B cell (primary cell): ENCODE measurements at regions not wholly inside any gene's neighbourhood (a gene's known extent, or its start where the extent isn't known, plus 50 kb on each side); places are given as distances from the start of the nearest gene placed in this dataset.

Source experiments
- ATAC-seq: fragments of 200-7000 bp; cut with Tn5 transposase; one replicate; pipeline ENCODE4 v1.10.0; 2021; ENCODE audit warnings: low read depth, mild to moderate bottlenecking, moderate number of reproducible peaks, moderate library complexity
- CTCF ChIA-PET: fragments of 350-600 bp; sonication (Branson Sonifier 250); formaldehyde crosslinking; loops from one replicate; lab custom pipeline; 2021; ENCODE audit warnings: antibody characterized with exemption, inconsistent platforms; lab: Charles Lee
- POLR2A ChIA-PET: fragments of 350-600 bp; sonication (Branson Sonifier 250); formaldehyde crosslinking; loops from one replicate; lab custom pipeline; 2021; ENCODE audit warnings: antibody characterized with exemption; lab: Charles Lee
- DNase-seq: peaks from one replicate; pipeline ENCODE4 v3.0.0; 2013
- H2AFZ ChIP-seq: 2 replicates; pipeline ENCODE4 v1.6.1; 2012; ENCODE audit warnings: mild to moderate bottlenecking, low read depth, low read length; ENCODE audit not compliant: insufficient read depth, poor library complexity, severe bottlenecking
- H3K27ac ChIP-seq, 2 donors: 1 replicate in 1 of 2; 2 replicates in 1 of 2; pipeline ENCODE4 v1.5.1; 2012 to 2013; ENCODE audit warnings: low read length in 2 of 2, mild to moderate bottlenecking in 2 of 2, moderate library complexity in 1 of 2
- H3K27me3 ChIP-seq, 4 experiments: fragments of 200-600 bp in 1 of 4; sonication (generic) in 1 of 4; replicated peaks in 1 of 4; 1 replicate in 2 of 4; 2 replicates in 2 of 4; pipeline versions ENCODE4 v1.6.1 to v1.7.0; 2013 to 2016; ENCODE audit warnings: low read length in 3 of 4, mild to moderate bottlenecking in 2 of 4, mixed read lengths in 1 of 4, moderate library complexity in 1 of 4; ENCODE audit not compliant: insufficient read depth in 4 of 4, control insufficient read depth in 3 of 4; ENCODE audit errors: control extremely low read depth in 1 of 4
- H3K36me3 ChIP-seq, 2 experiments: replicated peaks in 1 of 2; 1 replicate in 1 of 2; 2 replicates in 1 of 2; pipeline versions ENCODE4 v1.6.1 to v1.7.1; 2013; ENCODE audit warnings: low read length in 1 of 2; ENCODE audit not compliant: insufficient read depth in 2 of 2, control insufficient read depth in 1 of 2; ENCODE audit errors: control extremely low read depth in 1 of 2, extremely low read depth in 1 of 2
- H3K4me1 ChIP-seq, 2 donors: fragments of 200-600 bp in 1 of 2; sonication (generic) in 1 of 2; 1 replicate in 1 of 2; 2 replicates in 1 of 2; pipeline versions ENCODE4 v1.5.1 to v1.6.1; 2013 to 2017; ENCODE audit warnings: low read length in 2 of 2; ENCODE audit not compliant: control insufficient read depth in 2 of 2, insufficient read depth in 2 of 2
- H3K4me2 ChIP-seq: replicated peaks from 2 replicates; pipeline ENCODE3; 2012; ENCODE audit warnings: mild to moderate bottlenecking, low read depth, low read length; ENCODE audit not compliant: poor library complexity, severe bottlenecking
- H3K4me3 ChIP-seq, 5 experiments: fragments of 200-600 bp in 1 of 5; sonication (generic) in 1 of 5; 1 replicate in 3 of 5; 2 replicates in 2 of 5; pipeline versions ENCODE4 v1.5.1 to v1.7.0; 2011 to 2016; ENCODE audit warnings: low read length in 4 of 5, mild to moderate bottlenecking in 4 of 5, low read depth in 2 of 5, control low read depth in 1 of 5, moderate library complexity in 1 of 5; ENCODE audit not compliant: insufficient read depth in 1 of 5; ENCODE audit errors: control extremely low read depth in 1 of 5, extremely low read depth in 1 of 5
- H3K79me2 ChIP-seq: fragments of 200-600 bp; sonication (generic); one replicate; pipeline ENCODE4 v1.6.0; 2016; ENCODE audit warnings: low read length; ENCODE audit not compliant: control insufficient read depth, insufficient read depth
- H3K9ac ChIP-seq: fragments of 200-600 bp; sonication (generic); 2 replicates; pipeline ENCODE4 v1.6.1; 2017; ENCODE audit warnings: mild to moderate bottlenecking, low read length, moderate library complexity
- H3K9me3 ChIP-seq, 3 donors: one replicate each; pipeline versions ENCODE4 v1.6.1 to v1.7.1; 2013; ENCODE audit warnings: low read length in 2 of 3; ENCODE audit not compliant: control insufficient read depth in 2 of 3, insufficient read depth in 1 of 3; ENCODE audit errors: control extremely low read depth in 1 of 3
- H4K20me1 ChIP-seq: 2 replicates; pipeline ENCODE4 v1.6.0; 2012; ENCODE audit warnings: mild to moderate bottlenecking, low read length; ENCODE audit not compliant: insufficient read depth, control insufficient read depth, poor library complexity, severe bottlenecking
- H3K27ac Mint-ChIP-seq: one replicate; pipeline ENCODE4 v1.8.0; 2021; ENCODE audit warnings: mixed read lengths
- H3K27me3 Mint-ChIP-seq: one replicate; pipeline ENCODE4 v1.8.0; 2021; ENCODE audit warnings: mixed read lengths
- H3K4me1 Mint-ChIP-seq: one replicate; pipeline ENCODE4 v1.8.0; 2021; ENCODE audit warnings: mixed read lengths
- H3K4me3 Mint-ChIP-seq: one replicate; pipeline ENCODE4 v1.8.0; 2021; ENCODE audit warnings: mixed read lengths
- H3K9me3 Mint-ChIP-seq: one replicate; pipeline ENCODE4 v1.8.0; 2022; ENCODE audit warnings: mixed read lengths; ENCODE audit not compliant: insufficient read depth
- EZH2 ChIP-seq: IDR thresholded peaks from 2 replicates; pipeline ENCODE4 v1.6.1; 2012; ENCODE audit warnings: borderline replicate concordance, low read depth, mild to moderate bottlenecking, moderate library complexity, low read length; ENCODE audit not compliant: insufficient read depth, poor library complexity, severe bottlenecking
- WGBS: methylation state at CpG from one replicate; pipeline ENCODE4 v1.1.5; 2013; ENCODE audit warnings: missing lambda C conversion rate; ENCODE audit not compliant: insufficient coverage; 5-methylcytosine and 5-hydroxymethylcytosine counted together
- intact Hi-C: fragments of 100-400 bp; cut with micrococcal nuclease; formaldehyde crosslinking; loops from one replicate; pipeline ENCODE4 v1.10.0; 2022
- TF ChIP-seq, protein P1 (sequence below): fragments of 200-600 bp; IDR thresholded peaks from one replicate; pipeline ENCODE4 v1.8.0; 2022; ENCODE audit warnings: antibody characterized with exemption, mild to moderate bottlenecking

DNA sequence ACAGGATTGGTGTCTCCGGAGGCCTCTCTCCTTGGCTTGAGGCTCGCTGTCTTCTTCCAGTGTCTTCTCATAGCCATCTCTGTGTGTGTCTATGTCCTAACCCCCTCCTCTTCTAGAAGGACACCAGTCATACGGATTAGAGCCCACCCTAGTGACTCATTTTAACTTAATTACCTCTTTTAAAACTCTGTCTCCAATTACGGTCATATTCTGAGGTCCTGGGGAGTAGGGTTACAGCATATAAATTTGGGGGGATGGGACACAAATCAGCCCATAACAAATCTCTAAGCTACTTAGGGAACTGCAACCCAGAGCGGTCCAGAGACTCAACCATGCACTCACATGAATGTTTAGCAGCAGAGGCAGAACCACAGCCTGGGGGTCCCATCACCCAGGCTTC lies 56.1 kb upstream of the SASH1 start:
- TF ChIP-seq, protein P1, sequence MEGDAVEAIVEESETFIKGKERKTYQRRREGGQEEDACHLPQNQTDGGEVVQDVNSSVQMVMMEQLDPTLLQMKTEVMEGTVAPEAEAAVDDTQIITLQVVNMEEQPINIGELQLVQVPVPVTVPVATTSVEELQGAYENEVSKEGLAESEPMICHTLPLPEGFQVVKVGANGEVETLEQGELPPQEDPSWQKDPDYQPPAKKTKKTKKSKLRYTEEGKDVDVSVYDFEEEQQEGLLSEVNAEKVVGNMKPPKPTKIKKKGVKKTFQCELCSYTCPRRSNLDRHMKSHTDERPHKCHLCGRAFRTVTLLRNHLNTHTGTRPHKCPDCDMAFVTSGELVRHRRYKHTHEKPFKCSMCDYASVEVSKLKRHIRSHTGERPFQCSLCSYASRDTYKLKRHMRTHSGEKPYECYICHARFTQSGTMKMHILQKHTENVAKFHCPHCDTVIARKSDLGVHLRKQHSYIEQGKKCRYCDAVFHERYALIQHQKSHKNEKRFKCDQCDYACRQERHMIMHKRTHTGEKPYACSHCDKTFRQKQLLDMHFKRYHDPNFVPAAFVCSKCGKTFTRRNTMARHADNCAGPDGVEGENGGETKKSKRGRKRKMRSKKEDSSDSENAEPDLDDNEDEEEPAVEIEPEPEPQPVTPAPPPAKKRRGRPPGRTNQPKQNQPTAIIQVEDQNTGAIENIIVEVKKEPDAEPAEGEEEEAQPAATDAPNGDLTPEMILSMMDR, result no peak
- TF ChIP-seq EZH2, result no peak
- CTCF ChIA-PET, result interaction anchor here (1.1 kb wide), 1 partner anchor 57 kb away, joined by 3 read pairs; no protein-coding TSS in a partner anchor
- Histone ChIP-seq H3K9me3 (peaks cover 0 to 6% (median 0%) of the 10 kb centered on the region in 3 donors), H3K4me2 (no peak overlapping the region), H3K4me3 (no peak overlapping the region), H3K27ac (no peak overlapping the region), H3K36me3 (no peaks in the 10 kb centered on the region), H3K27me3 (no peaks in the 10 kb centered on the region), H2AFZ (no peak overlapping the region), H3K79me2 (no peaks in the 10 kb centered on the region), H4K20me1 (no peaks in the 10 kb centered on the region), H3K4me1 (no peaks in the 10 kb centered on the region), H3K9ac (no peak overlapping the region)
- POLR2A ChIA-PET, result no interaction called here
- H3K27me3 Mint-ChIP-seq, result peaks cover 8% of the 10 kb centered on the region
- 86% methylated on average over 3 of the region's 5 CpGs for WGBS
- H3K9me3 Mint-ChIP-seq, result no peaks in the 10 kb centered on the region
- no peaks in the 10 kb centered on the region for H3K4me1 Mint-ChIP-seq
- H3K27ac Mint-ChIP-seq, result no peak overlapping the region
- intact Hi-C loops, result no loop called here
- ATAC-seq (no peak), DNase-seq (no peak)
- H3K4me3 Mint-ChIP-seq, result no peak overlapping the region

DNA sequence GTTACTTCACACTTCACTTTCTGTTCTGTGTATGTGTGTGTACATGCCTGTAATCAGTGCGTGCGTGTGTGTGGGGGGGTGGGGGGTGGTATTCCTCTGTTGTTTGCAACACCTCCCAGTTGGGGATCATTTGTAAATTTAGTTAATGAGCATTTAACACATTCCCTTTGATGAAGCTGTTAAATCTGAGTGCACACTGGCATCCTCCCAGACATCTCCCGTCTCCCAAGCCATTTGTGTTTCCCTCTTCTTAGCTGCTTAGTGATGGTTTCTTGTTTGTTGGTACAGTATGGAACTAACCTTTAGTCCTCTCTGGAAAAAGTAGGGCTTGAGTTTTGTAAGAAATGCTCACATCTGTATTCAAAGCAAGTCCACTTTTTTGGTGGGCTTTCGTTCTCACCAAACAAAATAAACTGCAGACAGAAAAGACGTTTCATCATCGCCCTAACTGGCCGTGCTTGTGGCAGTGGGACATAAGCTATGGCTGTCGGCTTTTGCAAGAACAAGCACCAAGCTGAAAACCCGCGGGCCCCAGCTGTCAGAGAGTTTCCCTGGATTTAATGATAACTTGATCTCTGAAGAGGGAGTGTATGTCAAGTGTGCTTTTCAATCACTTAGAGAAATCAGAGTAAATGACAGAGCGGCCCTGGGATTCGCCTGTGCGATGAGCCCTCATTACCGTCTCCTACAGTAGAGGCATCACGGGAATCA lies 54.9 kb upstream of the SASH1 start:
- CTCF ChIA-PET, result interaction anchor here (1.1 kb wide), 1 partner anchor 56 kb away, joined by 3 read pairs; no protein-coding TSS in a partner anchor
- no peak overlapping the region for H3K4me2 ChIP-seq
- ATAC-seq (no peak), DNase-seq (no peak)
- H3K79me2 ChIP-seq, result no peaks in the 10 kb centered on the region
- no peak for TF ChIP-seq EZH2
- TF ChIP-seq, protein P1, result no peak
- Mint-ChIP-seq H3K4me1 (no peaks in the 10 kb centered on the region), H3K4me3 (no peak overlapping the region), H3K27ac (no peak overlapping the region), H3K9me3 (no peaks in the 10 kb centered on the region), H3K27me3 (peaks cover 12% of the 10 kb centered on the region)
- H3K27ac ChIP-seq, result no peak overlapping the region
- H3K9ac ChIP-seq, result no peak overlapping the region
- POLR2A ChIA-PET, result no interaction called here
- H3K4me3 ChIP-seq, result no peak overlapping the region
- no peak overlapping the region for H2AFZ ChIP-seq
- peaks cover 0 to 6% (median 0%) of the 10 kb centered on the region in 4 experiments for H3K27me3 ChIP-seq
- WGBS, result 90% methylated on average over 8 of the region's 15 CpGs
- no peaks in the 10 kb centered on the region for H3K36me3 ChIP-seq
- no peaks in the 10 kb centered on the region for H4K20me1 ChIP-seq
- H3K9me3 ChIP-seq, result peaks cover 0 to 6% (median 0%) of the 10 kb centered on the region in 3 donors
- intact Hi-C loops, result no loop called here
- no peaks in the 10 kb centered on the region for H3K4me1 ChIP-seq
